ENCODE measurements at regions not wholly inside any gene's neighbourhood (a gene's known extent, or its start where the extent isn't known, plus 50 kb on each side); places are given as distances from the start of the nearest gene placed in this dataset.

GRCh38 chr9:119043996-119044395 lies 325.2 kb downstream of the BRINP1 start:
- no peak for DNase-seq

GRCh38 chr9:119044806-119045205 lies 324.4 kb downstream of the BRINP1 start:
- DNase-seq, result no peak

GRCh38 chr9:119047513-119048307 lies 321.5 kb downstream of the BRINP1 start:
- DNase-seq, result no peak

GRCh38 chr9:119050281-119050680 lies 319.0 kb downstream of the BRINP1 start:
- no peak for DNase-seq

GRCh38 chr9:119052339-119053030 lies 316.8 kb downstream of the BRINP1 start:
- DNase-seq, result peak in 1 of 2 experiments; percentile 56

- DNase-seq, result no peak
These were observed 316.2 kb downstream of the BRINP1 start for GRCh38 chr9:119053070-119053469.

GRCh38 chr9:119060629-119061385 lies 308.4 kb downstream of the BRINP1 start:
- DNase-seq, result no peak

GRCh38 chr9:119071636-119072035 lies 297.6 kb downstream of the BRINP1 start:
- peak in 1 of 2 experiments; percentile 41 for DNase-seq

- DNase-seq, result no peak
These were observed 295.2 kb downstream of the BRINP1 start for GRCh38 chr9:119074017-119074416.

- DNase-seq, result peak; percentile 36 to 87
These were observed 291.2 kb downstream of the BRINP1 start for GRCh38 chr9:119078015-119078414.

GRCh38 chr9:119083673-119084072 lies 285.6 kb downstream of the BRINP1 start:
- DNase-seq, result peak in 1 of 2 experiments; percentile 28

GRCh38 chr9:119086590-119086989 lies 282.6 kb downstream of the BRINP1 start:
- DNase-seq, result no peak

GRCh38 chr9:119088002-119088547 lies 281.2 kb downstream of the BRINP1 start:
- peak; percentile 59 to 73 for DNase-seq

GRCh38 chr9:119091074-119091473 lies 278.2 kb downstream of the BRINP1 start:
- DNase-seq, result no peak

GRCh38 chr9:119092125-119092524 lies 277.1 kb downstream of the BRINP1 start:
- no peak for DNase-seq

GRCh38 chr9:119094086-119094485 lies 275.1 kb downstream of the BRINP1 start:
- DNase-seq, result no peak

- no peak for DNase-seq
These were observed 274.2 kb downstream of the BRINP1 start for GRCh38 chr9:119095072-119095471.

- DNase-seq, result no peak
These were observed 268.2 kb downstream of the BRINP1 start for GRCh38 chr9:119101048-119101447.

GRCh38 chr9:119114681-119115080 lies 254.6 kb downstream of the BRINP1 start:
- DNase-seq, result no peak

Measured in NCI-H2081 (cell line).